Right ventricle myocardium superior (tissue), 1 donor: ENCODE measurements at regions not wholly inside any gene's neighbourhood (a gene's known extent, or its start where the extent isn't known, plus 50 kb on each side); places are given as distances from the start of the nearest gene placed in this dataset.

Source experiments
- ATAC-seq: fragments of 200-7000 bp; cut with Tn5 transposase; one replicate; pipeline ENCODE4 v1.9.1; 2020; ENCODE audit warnings: mild to moderate bottlenecking; ENCODE audit not compliant: poor library complexity
- DNase-seq: peaks from one replicate; pipeline ENCODE4 v3.0.0-alpha.2; 2020
- intact Hi-C: fragments of 100-400 bp; cut with DNase I; formaldehyde crosslinking; loops from one replicate; pipeline ENCODE4 v1.11.2; 2022
- donor health status: DM: no; HTN: yes; CAD: no; lungs with severe emphysema.

- intact Hi-C loops: no loop called here
- no peak for ATAC-seq
These were observed 201.1 kb downstream of the SAMD5 start for GRCh38 chr6:147709396-147710272.

GRCh38 chr6:147710890-147711289 is 202.4 kb downstream of the SAMD5 start:
- intact Hi-C loops: no loop called here
- DNase-seq (no peak), ATAC-seq (no peak)

More at GRCh38 chr6:147709396-147710272, 201.1 kb downstream of the SAMD5 start:
- no peak for DNase-seq

GRCh38 chr6:147711476-147711875 is 203.0 kb downstream of the SAMD5 start:
- DNase-seq: no peak
- intact Hi-C loops: no loop called here
- no peak for ATAC-seq

GRCh38 chr6:147712841-147713240 is 204.4 kb downstream of the SAMD5 start:
- DNase-seq (no peak), ATAC-seq (no peak)
- intact Hi-C loops: no loop called here

- ATAC-seq (no peak), DNase-seq (no peak)
- intact Hi-C loops: no loop called here
These were observed 206.5 kb downstream of the SAMD5 start for GRCh38 chr6:147715035-147715434.

- no peak for DNase-seq
- intact Hi-C loops: no loop called here
- ATAC-seq: no peak
These were observed 207.9 kb downstream of the SAMD5 start for GRCh38 chr6:147716434-147716833.

- ATAC-seq (no peak), DNase-seq (no peak)
- intact Hi-C loops: no loop called here
These were observed 209.5 kb downstream of the SAMD5 start for GRCh38 chr6:147717991-147718390.

GRCh38 chr6:147722158-147722557 is 213.7 kb downstream of the SAMD5 start:
- intact Hi-C loops: no loop called here
- no peak for DNase-seq
- ATAC-seq: no peak

GRCh38 chr6:147724454-147724853 is 216.0 kb downstream of the SAMD5 start:
- no peak for DNase-seq
- ATAC-seq: no peak
- intact Hi-C loops: no loop called here

- intact Hi-C loops: no loop called here
- DNase-seq: no peak
- no peak for ATAC-seq
These were observed 217.9 kb downstream of the SAMD5 start for GRCh38 chr6:147726342-147726741.

- DNase-seq (no peak), ATAC-seq (no peak)
- intact Hi-C loops: no loop called here
These were observed 220.4 kb downstream of the SAMD5 start for GRCh38 chr6:147728903-147729302.

GRCh38 chr6:147733686-147734085 is 225.2 kb downstream of the SAMD5 start:
- intact Hi-C loops: no loop called here
- ATAC-seq (no peak), DNase-seq (no peak)

GRCh38 chr6:147734151-147734550 is 225.7 kb downstream of the SAMD5 start:
- intact Hi-C loops: no loop called here
- ATAC-seq: no peak
- DNase-seq: no peak

GRCh38 chr6:147735924-147736323 is 227.4 kb downstream of the SAMD5 start:
- no peak for ATAC-seq
- intact Hi-C loops: no loop called here
- DNase-seq: no peak

- intact Hi-C loops: no loop called here
- DNase-seq (no peak), ATAC-seq (no peak)
These were observed 228.6 kb downstream of the SAMD5 start for GRCh38 chr6:147737115-147737514.

GRCh38 chr6:147738099-147738498 is 229.6 kb downstream of the SAMD5 start:
- ATAC-seq: no peak
- intact Hi-C loops: no loop called here
- no peak for DNase-seq

- no peak for DNase-seq
- intact Hi-C loops: no loop called here
- no peak for ATAC-seq
These were observed 230.1 kb downstream of the SAMD5 start for GRCh38 chr6:147738516-147739162.

GRCh38 chr6:147740326-147740725 is 231.8 kb downstream of the SAMD5 start:
- intact Hi-C loops: no loop called here
- no peak for DNase-seq
- no peak for ATAC-seq

- DNase-seq (no peak), ATAC-seq (no peak)
- intact Hi-C loops: no loop called here
These were observed 232.4 kb downstream of the SAMD5 start for GRCh38 chr6:147740916-147741315.

GRCh38 chr6:147741389-147741788 is 232.9 kb downstream of the SAMD5 start:
- intact Hi-C loops: no loop called here
- DNase-seq (no peak), ATAC-seq (no peak)
